ENCODE measurements at regions not wholly inside any gene's neighbourhood (a gene's known extent, or its start where the extent isn't known, plus 50 kb on each side); places are given as distances from the start of the nearest gene placed in this dataset.

DNA sequence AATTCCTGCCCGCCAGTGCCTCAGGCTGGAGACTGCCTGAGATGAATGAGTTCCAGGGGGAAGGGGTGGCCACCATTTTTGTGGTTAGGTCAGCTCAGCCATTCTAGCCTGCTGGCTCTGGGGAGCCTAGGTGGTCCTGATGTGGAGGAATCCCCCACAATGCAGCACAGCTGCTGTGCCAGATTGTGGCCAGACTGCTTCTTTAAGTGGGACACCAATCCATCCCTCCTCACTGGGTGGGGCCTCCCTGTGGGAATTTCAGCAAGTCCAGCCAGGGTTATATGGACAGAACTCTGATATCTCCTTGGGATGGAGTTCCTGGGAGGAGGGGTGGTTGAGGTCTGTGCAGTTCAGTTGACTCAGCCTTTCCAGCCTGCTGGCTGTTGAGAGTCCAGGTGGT, 51.2 kb upstream of the DAP start:
- Histone ChIP-seq H3K36me3 (no peaks in the 10 kb centered on the region), H3K4me1 (no peaks in the 10 kb centered on the region), H3K27ac (no peak overlapping the region), H3K4me3 (no peak overlapping the region), H3K27me3 (no peaks in the 10 kb centered on the region), H3K9me3 (peaks cover 0 to 10% of the 10 kb centered on the region in 2 donors)
- TF ChIP-seq, protein P1, sequence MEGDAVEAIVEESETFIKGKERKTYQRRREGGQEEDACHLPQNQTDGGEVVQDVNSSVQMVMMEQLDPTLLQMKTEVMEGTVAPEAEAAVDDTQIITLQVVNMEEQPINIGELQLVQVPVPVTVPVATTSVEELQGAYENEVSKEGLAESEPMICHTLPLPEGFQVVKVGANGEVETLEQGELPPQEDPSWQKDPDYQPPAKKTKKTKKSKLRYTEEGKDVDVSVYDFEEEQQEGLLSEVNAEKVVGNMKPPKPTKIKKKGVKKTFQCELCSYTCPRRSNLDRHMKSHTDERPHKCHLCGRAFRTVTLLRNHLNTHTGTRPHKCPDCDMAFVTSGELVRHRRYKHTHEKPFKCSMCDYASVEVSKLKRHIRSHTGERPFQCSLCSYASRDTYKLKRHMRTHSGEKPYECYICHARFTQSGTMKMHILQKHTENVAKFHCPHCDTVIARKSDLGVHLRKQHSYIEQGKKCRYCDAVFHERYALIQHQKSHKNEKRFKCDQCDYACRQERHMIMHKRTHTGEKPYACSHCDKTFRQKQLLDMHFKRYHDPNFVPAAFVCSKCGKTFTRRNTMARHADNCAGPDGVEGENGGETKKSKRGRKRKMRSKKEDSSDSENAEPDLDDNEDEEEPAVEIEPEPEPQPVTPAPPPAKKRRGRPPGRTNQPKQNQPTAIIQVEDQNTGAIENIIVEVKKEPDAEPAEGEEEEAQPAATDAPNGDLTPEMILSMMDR (IDR thresholded peaks at IDR 0.05): no peak
- DNase-seq (ENCODE audit: low spot score): no peak

Data from right atrium auricular region (tissue), 2 donors.